Activated T-helper 17 cell treated with anti-CD3 and anti-CD28 coated beads, Interleukin-2, amount 50 U/mL, for 72 hours (primary cell): ENCODE measurements at regions not wholly inside any gene's neighbourhood (a gene's known extent, or its start where the extent isn't known, plus 50 kb on each side); places are given as distances from the start of the nearest gene placed in this dataset.

Experiments
- ATAC-seq: fragments of 150-1000 bp; cut with Tn5 transposase; replicated peaks from 2 replicates; pipeline ENCODE4 v1.10.0; 2021; ENCODE audit warnings: mild to moderate bottlenecking, moderate library complexity
- H3K27ac Mint-ChIP-seq: one replicate; pipeline ENCODE4 v1.8.0; 2022; ENCODE audit warnings: mixed read lengths
- H3K27me3 Mint-ChIP-seq: one replicate; pipeline ENCODE4 v1.8.0; 2022; ENCODE audit warnings: mixed read lengths
- H3K36me3 Mint-ChIP-seq: one replicate; pipeline ENCODE4 v1.8.0; 2022; ENCODE audit warnings: low read depth, mild to moderate bottlenecking, mixed read lengths
- H3K4me1 Mint-ChIP-seq: one replicate; pipeline ENCODE4 v1.8.0; 2022; ENCODE audit warnings: mixed read lengths
- H3K4me3 Mint-ChIP-seq: one replicate; pipeline ENCODE4 v1.8.0; 2022; ENCODE audit warnings: mild to moderate bottlenecking, mixed read lengths
- H3K9me3 Mint-ChIP-seq: one replicate; pipeline ENCODE4 v1.8.0; 2022; ENCODE audit warnings: mixed read lengths

DNA sequence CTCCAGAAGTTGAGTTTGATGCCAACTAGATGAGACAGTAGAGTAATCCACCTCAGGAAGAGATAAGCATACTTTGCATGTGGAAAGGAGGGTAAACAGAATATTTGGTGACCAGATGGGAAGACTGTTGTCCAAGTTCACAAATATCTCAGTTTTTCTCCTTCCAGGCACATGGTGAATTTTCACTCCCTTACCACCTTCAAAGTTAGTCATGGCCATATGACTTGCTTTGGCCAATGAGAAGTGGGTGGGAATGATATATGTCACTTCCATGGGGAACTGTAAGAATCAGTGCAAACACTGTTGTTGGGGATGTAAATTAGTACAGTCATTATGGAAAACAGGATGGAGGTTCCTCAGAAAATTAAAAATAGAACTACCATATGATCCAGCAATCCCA, 105.8 kb downstream of the SPATA19 start:
- ATAC-seq = no peak
- peaks cover 5% of the 10 kb centered on the region for H3K4me1 Mint-ChIP-seq

DNA sequence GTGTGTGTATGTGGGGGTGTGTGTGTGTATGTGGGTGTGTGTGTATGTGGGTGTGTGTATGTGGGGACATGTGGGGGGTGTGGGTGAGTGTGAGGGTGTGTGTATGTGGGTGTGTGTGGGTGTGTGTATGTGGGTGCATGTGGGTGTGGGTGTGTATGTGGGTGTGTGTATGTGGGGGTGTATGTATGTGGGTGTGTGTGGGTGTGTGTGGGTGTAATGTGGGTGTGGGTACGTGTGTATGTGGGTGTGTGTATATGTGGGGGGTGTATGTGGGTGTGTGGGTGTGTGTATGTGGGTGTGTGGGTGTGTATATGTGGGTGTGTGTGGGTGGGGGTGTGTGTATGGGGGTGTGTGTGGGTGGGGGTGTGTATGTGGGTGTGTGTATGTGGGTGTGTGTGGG, 106.7 kb downstream of the SPATA19 start:
- H3K27ac Mint-ChIP-seq = peak overlapping the region; percentile 72
- peaks cover 8% of the 10 kb centered on the region for H3K36me3 Mint-ChIP-seq
- ATAC-seq = no peak
- H3K27me3 Mint-ChIP-seq = no peaks in the 10 kb centered on the region
- H3K4me3 Mint-ChIP-seq = no peak overlapping the region
- H3K4me1 Mint-ChIP-seq = peaks cover 5% of the 10 kb centered on the region
- H3K9me3 Mint-ChIP-seq = peaks cover 6% of the 10 kb centered on the region

More for the DNA sequence above, 105.8 kb downstream of the SPATA19 start:
- Mint-ChIP-seq H3K36me3 (peaks cover 8% of the 10 kb centered on the region), H3K27me3 (no peaks in the 10 kb centered on the region), H3K9me3 (peaks cover 6% of the 10 kb centered on the region), H3K4me3 (no peak overlapping the region), H3K27ac (no peak overlapping the region)

DNA sequence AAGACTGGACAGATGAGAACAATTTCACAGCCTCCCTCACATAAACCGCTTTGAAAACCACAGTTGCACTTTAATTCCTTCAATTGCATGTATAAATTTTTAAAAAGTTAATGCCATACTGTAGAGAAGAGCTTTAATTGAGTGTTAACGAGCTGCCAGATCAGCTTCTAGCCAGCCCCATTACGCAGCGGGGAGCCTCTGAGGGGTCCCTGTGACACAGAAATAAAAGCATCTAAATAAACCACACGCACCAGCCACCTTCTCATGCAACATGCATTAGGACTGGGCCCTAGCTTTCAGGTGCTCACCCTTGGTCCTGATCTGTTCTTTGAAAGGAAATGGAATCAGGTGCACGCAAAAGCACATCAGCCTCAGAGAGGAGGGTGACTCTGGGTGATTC, 111.7 kb downstream of the SPATA19 start:
- H3K4me1 Mint-ChIP-seq = peaks cover 5% of the 10 kb centered on the region
- no peak for ATAC-seq
- peaks cover 8% of the 10 kb centered on the region for H3K36me3 Mint-ChIP-seq
- peaks cover 6% of the 10 kb centered on the region for H3K9me3 Mint-ChIP-seq
- H3K27me3 Mint-ChIP-seq = no peaks in the 10 kb centered on the region
- no peak overlapping the region for H3K4me3 Mint-ChIP-seq
- no peak overlapping the region for H3K27ac Mint-ChIP-seq

DNA sequence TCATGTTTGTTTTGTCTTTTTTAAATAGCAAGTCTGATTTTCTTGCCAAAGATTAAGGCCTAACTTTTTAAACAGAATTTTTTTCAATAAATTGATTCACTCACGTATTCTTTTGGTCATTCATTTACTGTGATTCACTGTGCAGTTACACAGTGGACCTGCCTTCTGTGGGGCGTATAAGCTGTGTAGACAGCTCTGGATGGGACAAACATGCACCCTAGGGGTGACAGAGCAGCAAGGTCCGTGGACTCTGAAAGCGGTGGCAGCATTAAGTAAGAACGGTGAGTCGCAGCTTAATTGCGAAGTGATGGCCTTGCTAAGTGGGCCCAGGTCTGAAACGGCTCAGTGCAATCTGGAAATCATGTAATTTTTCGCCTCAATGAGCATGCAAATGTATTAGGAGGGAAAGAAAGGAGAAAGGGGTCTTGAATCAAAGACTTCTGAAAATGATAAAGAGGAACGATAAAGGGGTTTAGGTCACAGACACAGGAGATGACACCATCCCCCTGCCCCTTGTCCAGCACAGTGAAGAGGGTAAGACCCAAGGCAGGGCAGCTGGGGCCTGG, 113.1 kb downstream of the SPATA19 start:
- Mint-ChIP-seq H3K4me3 (no peak overlapping the region), H3K27ac (no peak overlapping the region)

DNA sequence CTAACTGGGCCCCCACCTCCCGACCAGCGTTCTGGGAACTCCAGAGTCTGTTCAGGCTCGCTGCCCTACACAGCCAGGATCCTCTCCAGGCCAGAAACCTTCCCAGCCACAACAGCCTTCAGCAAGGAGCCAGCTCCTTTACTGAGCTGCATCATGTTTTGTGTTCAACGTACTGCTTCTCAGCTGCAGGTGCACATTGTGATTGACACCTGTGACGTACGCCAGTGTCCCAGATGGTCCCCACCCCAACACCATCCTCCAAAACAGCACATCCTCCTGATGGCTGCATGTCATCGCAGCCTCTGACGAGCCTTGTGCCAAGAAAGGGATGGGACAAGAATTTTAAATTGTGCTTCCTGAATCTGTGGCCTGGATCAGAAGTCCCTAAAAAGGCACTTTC, 117.5 kb downstream of the SPATA19 start:
- Mint-ChIP-seq H3K4me1 (no peaks in the 10 kb centered on the region), H3K9me3 (peaks cover 3% of the 10 kb centered on the region), H3K36me3 (no peaks in the 10 kb centered on the region), H3K4me3 (no peak overlapping the region), H3K27ac (no peak overlapping the region), H3K27me3 (no peaks in the 10 kb centered on the region)
- ATAC-seq = no peak

More for the DNA sequence above, 113.1 kb downstream of the SPATA19 start:
- no peaks in the 10 kb centered on the region for H3K27me3 Mint-ChIP-seq
- H3K9me3 Mint-ChIP-seq = no peaks in the 10 kb centered on the region
- H3K4me1 Mint-ChIP-seq = no peaks in the 10 kb centered on the region
- no peak for ATAC-seq
- H3K36me3 Mint-ChIP-seq = no peaks in the 10 kb centered on the region

DNA sequence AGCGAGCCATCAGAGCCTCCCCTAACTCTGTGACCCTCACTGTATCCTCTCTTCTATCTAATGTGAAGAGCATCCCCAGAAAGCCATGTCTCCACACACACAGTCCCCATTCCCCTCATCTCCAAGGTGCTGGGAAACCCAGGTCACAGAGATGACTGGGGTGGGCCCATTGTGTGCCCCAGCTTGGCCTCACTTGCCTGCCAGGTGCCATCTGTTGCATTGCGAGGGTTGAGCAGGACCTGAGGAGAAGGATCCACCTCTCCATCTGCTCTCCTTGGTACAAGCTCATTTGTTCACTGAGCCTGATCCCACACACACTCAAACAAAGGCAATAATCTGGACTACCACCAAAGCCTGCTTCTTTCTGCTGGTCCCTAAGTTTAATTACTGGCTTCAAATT, 118.8 kb downstream of the SPATA19 start:
- no peaks in the 10 kb centered on the region for H3K4me1 Mint-ChIP-seq
- no peak for ATAC-seq
- no peaks in the 10 kb centered on the region for H3K36me3 Mint-ChIP-seq
- no peaks in the 10 kb centered on the region for H3K27me3 Mint-ChIP-seq
- peaks cover 3% of the 10 kb centered on the region for H3K9me3 Mint-ChIP-seq
- H3K27ac Mint-ChIP-seq = no peak overlapping the region
- H3K4me3 Mint-ChIP-seq = no peak overlapping the region

DNA sequence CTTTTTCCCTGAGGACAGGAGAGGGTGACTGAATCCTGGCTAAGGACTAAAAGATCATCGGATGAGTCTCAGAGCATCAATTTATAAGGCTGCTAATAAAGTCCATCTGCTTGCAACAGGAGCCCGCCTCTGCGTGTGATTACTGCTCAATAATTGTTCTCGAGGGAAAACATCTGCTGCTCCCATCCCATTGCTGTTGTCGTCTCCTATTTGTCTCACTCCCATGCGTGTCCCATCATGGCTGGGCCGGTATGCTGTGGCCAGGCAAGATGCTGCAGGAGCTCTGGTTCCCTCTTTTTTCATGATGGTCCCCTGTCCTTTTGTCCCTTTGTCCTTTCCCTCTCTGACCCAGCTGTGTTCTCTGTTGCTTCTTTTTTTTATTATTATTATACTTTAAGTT, 121.2 kb downstream of the SPATA19 start:
- no peaks in the 10 kb centered on the region for H3K27me3 Mint-ChIP-seq
- H3K4me1 Mint-ChIP-seq = no peaks in the 10 kb centered on the region
- ATAC-seq = no peak
- H3K4me3 Mint-ChIP-seq = no peak overlapping the region
- no peaks in the 10 kb centered on the region for H3K36me3 Mint-ChIP-seq
- H3K27ac Mint-ChIP-seq = no peak overlapping the region
- H3K9me3 Mint-ChIP-seq = peaks cover 3% of the 10 kb centered on the region

DNA sequence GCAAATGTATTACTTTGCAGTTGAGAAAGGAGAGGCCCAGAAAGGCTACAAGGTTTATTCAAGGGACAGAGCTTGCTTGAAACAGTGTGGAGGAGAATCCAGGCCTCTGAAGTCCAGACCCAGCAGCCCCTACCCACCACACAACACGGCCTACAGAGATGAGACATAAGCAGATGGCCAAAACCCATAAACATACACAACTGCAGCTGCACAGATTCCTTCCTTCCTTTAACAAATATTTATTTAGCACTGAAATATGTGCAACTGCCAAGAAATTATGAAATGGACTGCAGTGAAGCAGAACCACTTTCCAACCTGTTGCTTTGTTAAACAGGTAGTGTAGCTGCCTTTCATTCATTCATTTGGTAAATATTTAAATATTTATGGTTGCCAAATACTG, 122.3 kb downstream of the SPATA19 start:
- Mint-ChIP-seq H3K4me3 (no peak overlapping the region), H3K27ac (no peak overlapping the region), H3K36me3 (no peaks in the 10 kb centered on the region), H3K9me3 (peaks cover 3% of the 10 kb centered on the region), H3K27me3 (no peaks in the 10 kb centered on the region), H3K4me1 (no peaks in the 10 kb centered on the region)
- ATAC-seq = no peak

DNA sequence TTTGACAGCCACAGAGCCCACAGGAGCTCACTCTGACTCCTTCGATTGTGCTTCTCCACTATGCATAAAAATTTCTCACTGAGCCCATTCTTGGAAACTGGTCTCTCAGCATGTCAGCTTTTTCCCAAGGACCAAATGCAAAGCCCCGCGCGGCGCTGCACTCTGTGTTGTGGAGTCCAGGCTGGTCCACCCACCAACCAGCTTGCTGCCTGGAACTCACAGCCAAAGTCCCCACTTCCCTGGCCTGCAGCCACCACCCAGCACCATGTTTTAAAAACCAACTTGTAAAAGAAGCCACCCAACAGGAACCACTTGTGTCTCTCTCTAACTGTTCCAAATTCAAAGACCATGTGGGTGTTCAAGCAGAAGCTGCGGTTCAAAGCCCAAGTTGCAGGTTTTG, 124.4 kb downstream of the SPATA19 start:
- H3K4me1 Mint-ChIP-seq = no peaks in the 10 kb centered on the region
- H3K9me3 Mint-ChIP-seq = peaks cover 3% of the 10 kb centered on the region

DNA sequence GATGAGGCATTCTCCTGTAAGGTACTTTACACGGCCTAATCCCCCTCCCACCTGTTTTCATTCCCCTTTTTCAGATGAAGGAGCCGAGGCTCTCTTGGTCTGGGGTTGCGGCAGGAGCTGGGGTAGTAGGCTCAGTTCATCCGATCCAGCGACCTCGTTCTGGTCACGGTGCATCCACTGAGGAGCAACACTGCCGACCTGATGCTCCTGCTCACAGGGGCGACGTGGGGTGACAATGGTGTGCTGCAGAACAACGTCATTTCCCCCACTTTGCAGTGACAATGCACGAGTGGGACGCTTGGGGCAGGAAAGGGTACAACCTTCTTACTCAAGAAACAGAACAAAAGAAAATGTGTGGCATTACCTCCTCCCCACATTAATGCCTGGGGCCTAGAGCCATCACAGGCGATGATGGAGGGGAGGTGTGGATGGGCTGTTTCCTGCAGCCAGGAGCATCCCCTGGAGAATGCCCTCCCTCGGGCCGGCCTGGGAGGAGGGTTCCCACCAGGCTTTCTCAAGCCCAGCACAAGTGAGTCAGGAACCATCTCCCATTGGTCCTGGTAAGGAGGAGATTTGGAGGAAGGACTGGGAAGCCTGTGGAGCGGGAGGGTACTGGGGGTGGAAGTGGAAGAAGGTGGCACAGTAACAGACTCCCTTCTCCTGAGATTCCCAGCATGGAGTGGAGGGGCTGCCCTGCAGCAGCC, 125.6 kb downstream of the SPATA19 start:
- H3K27ac Mint-ChIP-seq = no peak overlapping the region
- H3K36me3 Mint-ChIP-seq = no peaks in the 10 kb centered on the region
- no peaks in the 10 kb centered on the region for H3K9me3 Mint-ChIP-seq
- no peak overlapping the region for H3K4me3 Mint-ChIP-seq
- peaks cover 9% of the 10 kb centered on the region for H3K27me3 Mint-ChIP-seq
- no peak for ATAC-seq
- no peaks in the 10 kb centered on the region for H3K4me1 Mint-ChIP-seq

More for the DNA sequence above, 124.4 kb downstream of the SPATA19 start:
- no peak for ATAC-seq
- H3K4me3 Mint-ChIP-seq = no peak overlapping the region
- H3K27ac Mint-ChIP-seq = no peak overlapping the region
- H3K27me3 Mint-ChIP-seq = peaks cover 5% of the 10 kb centered on the region
- no peaks in the 10 kb centered on the region for H3K36me3 Mint-ChIP-seq

DNA sequence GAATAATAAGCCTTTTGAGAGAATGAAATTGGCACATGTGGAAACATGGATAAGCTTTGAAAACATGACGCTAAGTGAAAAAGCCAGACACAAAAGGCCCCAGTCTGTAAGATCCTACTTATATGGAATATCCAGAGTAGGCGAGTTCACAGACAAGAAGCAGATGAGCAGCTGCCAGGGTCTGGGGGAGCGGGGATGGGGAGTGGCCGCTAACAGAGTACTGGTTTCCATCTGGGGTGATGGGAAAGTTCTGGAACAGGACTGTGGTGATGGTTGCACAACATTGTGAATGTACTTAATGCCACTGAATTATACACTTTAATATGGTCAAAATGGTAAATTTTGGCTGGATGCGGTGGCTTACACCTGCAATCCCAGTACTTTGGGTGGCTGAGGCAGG, 126.5 kb downstream of the SPATA19 start:
- no peak for ATAC-seq
- Mint-ChIP-seq H3K4me1 (no peaks in the 10 kb centered on the region), H3K27me3 (peaks cover 9% of the 10 kb centered on the region), H3K36me3 (no peaks in the 10 kb centered on the region), H3K27ac (no peak overlapping the region), H3K4me3 (no peak overlapping the region), H3K9me3 (no peaks in the 10 kb centered on the region)

DNA sequence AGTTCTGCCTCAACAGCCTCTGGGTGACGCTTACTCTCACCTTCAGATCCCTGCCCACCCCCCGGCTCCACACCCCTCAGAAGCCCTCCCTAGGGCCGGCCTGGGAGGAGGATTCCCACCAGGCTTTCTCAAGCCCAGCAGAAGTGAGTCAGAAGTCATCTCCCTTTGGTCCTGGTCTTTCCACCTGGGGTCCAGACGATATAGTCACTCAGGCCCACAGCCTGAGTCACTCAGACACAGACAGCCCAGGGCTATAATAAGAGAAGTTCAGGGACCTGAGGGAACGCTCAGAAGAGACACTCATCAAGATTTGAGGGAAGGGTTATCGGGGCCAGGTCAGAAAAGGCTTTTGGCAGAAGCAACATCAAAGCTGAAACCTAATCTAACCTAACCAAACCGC, 127.1 kb downstream of the SPATA19 start:
- Mint-ChIP-seq H3K9me3 (no peaks in the 10 kb centered on the region), H3K27ac (no peak overlapping the region), H3K36me3 (no peaks in the 10 kb centered on the region), H3K4me1 (no peaks in the 10 kb centered on the region), H3K27me3 (peaks cover 9% of the 10 kb centered on the region), H3K4me3 (no peak overlapping the region)
- ATAC-seq = no peak

DNA sequence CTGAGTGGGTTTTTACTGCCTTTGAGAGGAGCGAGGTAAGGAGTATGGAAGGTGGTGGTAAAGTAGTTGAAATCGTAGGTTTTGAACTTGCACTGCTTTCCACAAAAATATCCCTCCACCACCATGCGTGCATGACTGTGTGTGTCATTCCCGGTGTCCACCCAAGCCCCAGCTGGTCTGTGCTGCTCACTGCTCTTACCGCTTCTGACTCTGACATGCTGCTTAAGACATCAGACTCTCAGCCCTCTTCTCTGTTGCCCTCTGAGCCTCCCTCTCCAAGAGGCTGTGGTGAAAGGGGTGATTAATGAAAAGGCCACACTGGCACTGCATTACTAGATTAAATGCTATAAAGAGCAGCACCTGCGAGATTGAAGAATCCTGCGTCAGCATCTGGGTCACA, 128.7 kb downstream of the SPATA19 start:
- no peak overlapping the region for H3K27ac Mint-ChIP-seq
- H3K9me3 Mint-ChIP-seq = no peaks in the 10 kb centered on the region
- peaks cover 13% of the 10 kb centered on the region for H3K27me3 Mint-ChIP-seq
- no peaks in the 10 kb centered on the region for H3K4me1 Mint-ChIP-seq
- no peak for ATAC-seq
- H3K36me3 Mint-ChIP-seq = no peaks in the 10 kb centered on the region
- no peak overlapping the region for H3K4me3 Mint-ChIP-seq

DNA sequence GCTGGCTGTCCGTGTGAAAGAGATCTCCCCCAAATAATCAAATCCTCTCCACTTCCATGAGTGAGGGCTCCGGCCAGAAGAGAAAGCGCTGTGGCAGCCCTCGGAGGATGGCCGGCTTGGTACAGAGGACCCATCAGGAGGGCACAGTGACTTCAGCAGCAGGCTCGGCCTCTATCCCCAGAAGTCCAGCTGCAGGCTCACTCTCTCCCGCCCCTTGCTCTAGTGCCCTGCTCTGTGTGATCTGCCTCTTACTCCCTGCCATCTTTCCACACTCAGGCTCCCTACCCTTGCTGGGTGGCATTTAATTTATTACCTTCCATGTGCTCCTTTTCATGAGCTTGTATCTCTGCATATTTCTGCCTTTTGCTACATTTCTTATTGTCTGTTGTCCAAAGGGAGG, 129.7 kb downstream of the SPATA19 start:
- no peaks in the 10 kb centered on the region for H3K9me3 Mint-ChIP-seq
- H3K27ac Mint-ChIP-seq = no peak overlapping the region

DNA sequence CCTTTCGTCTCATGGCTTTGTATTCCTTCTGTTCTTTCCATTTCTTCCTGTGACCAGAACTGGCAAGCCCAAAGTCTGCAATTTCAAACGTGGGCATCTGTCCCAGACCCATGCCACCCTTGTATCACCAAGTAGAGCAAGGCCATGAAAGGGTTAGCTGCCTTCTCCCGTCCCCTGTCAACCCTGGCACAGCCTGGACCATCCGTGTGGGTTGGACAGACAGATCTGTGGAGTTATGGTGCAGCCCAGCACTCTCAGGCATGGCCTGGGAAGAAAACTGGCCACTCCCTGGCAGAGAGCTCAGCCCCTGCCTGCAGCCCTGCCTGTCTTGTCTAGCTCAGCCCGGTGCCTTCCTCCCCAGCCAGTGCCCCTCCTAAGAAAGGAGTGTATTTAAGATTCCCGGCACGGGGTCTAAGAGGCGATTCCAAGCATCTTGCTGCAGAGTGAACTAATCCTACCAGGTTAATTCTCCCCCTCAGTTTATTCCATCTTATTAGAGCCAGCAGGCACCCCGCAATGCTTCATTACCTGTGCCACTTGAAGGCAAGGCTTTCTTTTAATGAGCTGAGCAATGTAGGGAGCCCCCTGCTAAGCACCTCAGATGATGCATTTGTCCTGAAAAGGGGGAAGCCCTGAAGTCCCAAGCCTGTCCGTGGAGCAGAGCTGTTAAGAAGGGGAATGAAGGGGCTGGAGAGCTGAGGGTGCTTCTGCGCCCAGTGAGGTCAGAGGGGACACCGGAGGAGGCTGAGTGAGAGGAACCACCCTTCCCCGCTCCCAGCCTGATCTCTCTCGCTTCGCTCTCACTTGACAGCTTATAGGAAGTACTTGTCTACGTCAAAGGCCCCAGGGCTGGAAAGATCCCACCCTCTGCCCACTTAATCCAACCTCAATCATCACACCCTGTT, 130.6 kb downstream of the SPATA19 start:
- no peaks in the 10 kb centered on the region for H3K4me1 Mint-ChIP-seq
- H3K27ac Mint-ChIP-seq = no peak overlapping the region
- no peak overlapping the region for H3K4me3 Mint-ChIP-seq
- peaks cover 13% of the 10 kb centered on the region for H3K27me3 Mint-ChIP-seq
- H3K36me3 Mint-ChIP-seq = no peaks in the 10 kb centered on the region
- no peak for ATAC-seq
- H3K9me3 Mint-ChIP-seq = no peaks in the 10 kb centered on the region

More for the DNA sequence above, 129.7 kb downstream of the SPATA19 start:
- no peak for ATAC-seq
- peaks cover 13% of the 10 kb centered on the region for H3K27me3 Mint-ChIP-seq
- H3K4me1 Mint-ChIP-seq = no peaks in the 10 kb centered on the region
- H3K36me3 Mint-ChIP-seq = no peaks in the 10 kb centered on the region
- no peak overlapping the region for H3K4me3 Mint-ChIP-seq
